ENCODE measurements at regions not wholly inside any gene's neighbourhood (a gene's known extent, or its start where the extent isn't known, plus 50 kb on each side); places are given as distances from the start of the nearest gene placed in this dataset.

DNA sequence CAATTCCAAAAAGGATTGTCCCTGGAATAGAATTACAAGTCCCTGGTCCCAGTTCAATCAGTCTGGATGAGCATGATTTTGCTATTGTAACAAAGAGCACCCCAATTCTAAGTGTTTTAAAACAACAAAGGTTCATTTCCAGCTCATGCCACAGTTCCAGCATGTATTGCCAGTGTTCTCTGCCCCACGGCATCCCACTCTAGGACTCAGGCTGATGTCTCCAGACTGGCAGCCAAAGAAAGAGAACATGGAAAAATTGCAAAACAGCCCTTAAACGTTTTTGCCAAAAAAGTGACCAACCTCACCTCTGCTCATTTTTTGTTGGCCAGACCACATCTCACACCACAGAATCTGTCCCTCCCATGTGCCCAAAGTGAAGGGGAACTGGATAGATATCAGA lies 116.0 kb upstream of the PLXNC1 start:
- no peak for DNase-seq

DNA sequence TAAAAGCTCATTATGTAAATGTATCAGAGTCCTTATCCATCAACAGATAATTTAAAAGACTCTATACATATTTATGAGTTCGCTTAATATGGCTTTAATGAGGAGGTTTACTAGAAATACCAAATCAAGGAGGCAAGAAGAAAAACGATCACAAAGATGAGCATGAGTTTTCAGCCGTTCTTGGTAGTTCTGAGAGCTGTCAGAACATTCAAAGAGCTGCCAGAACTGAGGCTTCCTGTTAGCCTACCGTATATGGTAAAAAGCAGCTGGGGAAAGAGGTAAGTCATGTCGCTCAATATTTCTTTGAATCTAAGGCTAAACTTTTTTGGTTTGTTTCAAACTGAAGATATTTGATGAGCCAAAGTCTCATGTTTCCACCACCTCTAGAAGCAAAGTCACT lies 115.3 kb upstream of the PLXNC1 start:
- DNase-seq = no peak

DNA sequence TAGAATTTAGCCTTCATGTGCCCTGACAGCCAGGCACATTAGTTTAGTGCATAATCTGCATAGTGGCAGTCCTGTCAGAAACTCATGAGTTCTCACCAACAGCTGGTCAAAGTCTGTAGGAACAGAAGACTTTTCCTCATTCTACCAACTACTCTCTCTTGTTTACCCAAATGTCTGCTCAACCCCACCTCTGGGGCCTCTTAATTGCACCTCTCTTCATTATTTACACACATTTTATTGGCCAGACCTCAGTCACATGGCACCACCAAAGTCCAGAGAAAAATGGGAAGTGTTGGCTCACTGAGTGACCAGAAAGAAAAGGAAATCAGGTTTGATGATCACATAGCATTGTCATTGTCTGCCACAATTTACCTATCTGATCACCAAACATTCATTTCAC lies 114.6 kb upstream of the PLXNC1 start:
- no peak for DNase-seq

GRCh38 chr12:94037444-94037843 lies 110.9 kb upstream of the PLXNC1 start:
- no peak for DNase-seq

DNA sequence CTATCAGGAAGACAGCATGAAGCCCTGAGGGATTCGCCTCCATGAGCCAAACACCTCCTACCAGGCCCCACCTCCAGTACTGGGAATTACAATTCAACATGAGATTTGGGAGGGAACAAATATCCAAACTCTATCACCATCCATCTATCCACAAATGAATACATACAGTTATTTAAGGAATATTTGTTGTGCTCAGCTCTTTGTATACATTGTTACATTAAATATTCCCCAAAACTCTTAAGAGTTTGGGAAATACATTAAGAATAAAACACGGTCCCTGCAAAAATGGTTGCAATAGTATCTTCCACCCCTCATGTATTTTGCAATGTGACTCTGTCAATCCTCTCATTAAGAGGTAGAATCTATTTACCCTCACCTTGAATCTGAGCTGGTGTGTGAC lies 109.8 kb upstream of the PLXNC1 start:
- no peak for DNase-seq

DNA sequence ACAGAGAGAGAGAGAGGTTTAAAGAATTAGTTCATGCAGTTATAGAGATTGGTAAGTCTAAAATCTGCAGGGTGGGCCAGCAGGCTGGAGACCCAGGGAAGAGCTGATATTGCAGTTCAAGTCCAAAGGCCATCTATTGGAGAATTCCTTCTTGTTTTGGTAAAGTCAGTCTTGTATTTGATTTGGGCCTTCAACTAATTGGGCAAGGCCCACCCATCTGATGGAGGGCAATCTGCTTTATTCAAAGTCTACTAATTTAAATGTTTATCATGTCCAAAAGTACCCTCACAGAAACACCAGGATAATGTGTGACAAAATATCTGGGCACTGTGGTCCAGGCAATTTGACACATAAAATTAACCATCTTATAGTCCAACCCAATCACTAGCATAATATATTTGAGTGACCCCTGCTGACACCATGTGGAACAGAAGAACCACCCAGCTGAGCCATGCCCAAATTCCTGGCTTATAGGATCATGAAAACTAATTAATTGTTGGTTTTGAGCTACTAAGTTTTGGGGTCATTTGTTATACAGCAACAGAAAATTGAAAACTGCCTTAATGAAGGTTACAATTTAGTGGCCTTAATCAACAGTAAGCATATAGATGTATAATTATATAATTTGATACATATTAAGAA lies 109.1 kb upstream of the PLXNC1 start:
- DNase-seq = no peak

GRCh38 chr12:94039914-94040313 lies 108.5 kb upstream of the PLXNC1 start:
- DNase-seq = no peak

- no peak for DNase-seq
Measured at GRCh38 chr12:94041850-94042249, 106.5 kb upstream of the PLXNC1 start.

DNA sequence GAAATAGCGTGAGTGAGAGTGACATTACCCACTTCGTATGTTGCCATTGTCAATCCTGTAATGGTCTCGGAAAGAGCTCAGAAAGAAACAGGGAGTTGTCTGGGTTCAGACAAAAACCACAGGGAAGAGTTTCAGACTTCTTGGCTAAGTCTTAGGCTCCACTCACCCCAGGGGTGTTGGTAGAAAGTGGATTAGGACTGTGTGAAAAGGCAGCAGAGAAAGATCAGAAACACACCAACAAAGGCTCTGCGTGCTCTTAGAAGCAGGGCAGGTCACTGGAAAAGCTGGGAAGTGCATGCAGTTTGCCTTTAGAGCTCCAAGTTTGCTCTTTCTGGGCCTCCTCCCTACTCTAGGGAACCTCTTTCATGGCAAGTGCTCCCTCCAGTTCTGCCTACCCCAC lies 106.1 kb upstream of the PLXNC1 start:
- DNase-seq = no peak

GRCh38 chr12:94046626-94047410 lies 101.6 kb upstream of the PLXNC1 start:
- DNase-seq = no peak

DNA sequence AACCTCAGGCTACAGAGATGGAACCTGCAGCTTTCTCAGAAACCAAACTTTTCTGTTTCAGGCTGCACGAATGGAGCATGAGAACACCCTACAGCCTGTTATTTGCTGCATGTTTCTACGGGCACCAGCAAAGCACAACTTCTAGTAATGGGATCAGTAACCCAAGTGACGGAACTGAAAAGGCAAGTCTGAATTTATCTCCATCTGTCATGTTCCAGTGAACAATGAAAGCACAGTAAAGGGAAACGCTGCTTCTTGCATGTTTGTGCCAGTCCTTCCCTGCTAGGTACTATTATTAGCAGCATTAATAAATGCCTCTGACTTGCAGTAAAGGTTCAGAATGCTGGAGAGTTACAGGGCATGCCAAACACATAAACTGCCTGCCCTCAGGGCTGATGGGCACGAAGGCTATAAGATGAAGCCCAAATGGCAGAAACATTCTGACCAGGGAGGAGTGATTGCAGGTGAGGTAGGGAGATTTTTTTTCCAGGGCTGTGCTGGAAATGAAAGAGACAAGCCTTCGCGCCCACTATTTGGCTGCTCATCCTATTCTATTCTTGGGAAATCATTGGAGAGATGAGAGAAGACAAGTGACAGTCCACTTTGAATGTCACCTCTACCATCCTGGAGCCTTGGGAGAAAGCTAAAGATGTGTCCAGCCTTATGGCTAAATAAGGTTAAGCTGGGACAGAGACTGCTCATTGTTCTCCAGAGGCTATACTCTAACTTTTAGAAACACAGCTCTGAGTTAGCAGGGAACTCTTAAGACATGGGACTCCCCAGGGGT lies 100.4 kb upstream of the PLXNC1 start:
- no peak for DNase-seq

- DNase-seq = no peak
Measured at GRCh38 chr12:94048757-94049156, 99.6 kb upstream of the PLXNC1 start.

GRCh38 chr12:94049718-94050117 lies 98.7 kb upstream of the PLXNC1 start:
- no peak for DNase-seq

GRCh38 chr12:94053676-94054075 lies 94.7 kb upstream of the PLXNC1 start:
- DNase-seq = no peak

GRCh38 chr12:94055528-94055927 lies 92.8 kb upstream of the PLXNC1 start:
- no peak for DNase-seq

GRCh38 chr12:94056419-94057158 lies 91.8 kb upstream of the PLXNC1 start:
- no peak for DNase-seq

DNA sequence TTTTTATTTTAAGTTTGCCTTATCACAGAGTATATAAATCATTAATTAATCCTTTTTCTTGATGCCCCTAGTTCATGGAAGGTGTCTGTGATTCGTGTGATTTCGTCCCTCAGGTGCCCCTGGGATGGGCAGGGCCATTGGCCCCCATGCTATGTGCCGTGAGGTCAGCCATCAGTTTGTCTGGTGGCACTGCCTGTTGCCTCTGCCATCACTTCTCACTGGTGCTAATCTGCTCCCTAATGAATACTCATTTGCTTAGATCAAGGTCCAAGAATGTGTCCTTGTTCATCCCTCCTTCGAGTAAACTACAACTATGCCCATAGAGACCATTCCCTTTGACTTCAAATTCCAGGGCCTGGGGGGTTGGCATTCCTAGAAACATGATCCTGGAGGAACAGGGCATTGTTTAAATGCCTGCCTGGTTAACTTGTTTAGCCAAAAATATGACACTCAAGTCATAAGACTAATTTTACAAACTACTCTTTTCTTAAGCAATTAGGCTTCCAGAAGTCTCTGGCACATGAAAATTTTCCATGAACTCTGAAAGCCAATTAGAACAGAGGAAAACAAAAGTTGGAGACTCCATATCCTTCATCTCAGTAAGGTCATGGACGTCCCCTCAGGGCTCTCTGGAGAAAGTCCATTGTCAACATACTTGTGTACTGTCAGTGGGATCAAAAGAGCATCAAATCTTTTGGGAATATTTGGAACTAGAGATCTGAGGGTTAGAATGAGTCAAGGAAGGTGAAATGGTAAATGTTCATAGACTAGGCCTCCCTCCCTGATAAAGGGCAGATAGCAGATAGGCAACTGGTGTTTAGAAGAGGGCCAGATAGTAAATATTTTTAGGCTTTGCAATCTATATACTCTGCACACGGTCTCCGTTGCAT lies 90.9 kb upstream of the PLXNC1 start:
- DNase-seq = no peak

GRCh38 chr12:94059394-94060368 lies 88.7 kb upstream of the PLXNC1 start:
- DNase-seq = no peak

DNA sequence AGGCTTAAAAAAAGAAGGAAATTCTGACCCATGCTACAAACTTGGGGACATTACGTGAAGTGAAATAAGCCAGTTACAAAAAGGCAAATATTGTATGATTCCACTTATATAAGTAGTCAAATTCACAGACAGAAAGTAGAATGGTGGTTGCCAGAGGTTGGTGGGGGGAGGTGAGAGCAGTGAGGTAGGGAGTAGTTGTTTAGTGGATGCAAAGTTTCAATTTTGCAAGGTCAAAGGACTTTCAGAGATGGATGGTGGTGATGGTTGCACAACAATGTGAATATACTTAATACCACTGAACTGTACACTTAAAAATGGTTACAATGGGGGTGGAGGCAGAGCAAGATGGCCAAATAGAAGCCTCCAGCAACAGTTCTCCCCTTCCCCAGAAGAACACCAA lies 86.2 kb upstream of the PLXNC1 start:
- DNase-seq = no peak

DNA sequence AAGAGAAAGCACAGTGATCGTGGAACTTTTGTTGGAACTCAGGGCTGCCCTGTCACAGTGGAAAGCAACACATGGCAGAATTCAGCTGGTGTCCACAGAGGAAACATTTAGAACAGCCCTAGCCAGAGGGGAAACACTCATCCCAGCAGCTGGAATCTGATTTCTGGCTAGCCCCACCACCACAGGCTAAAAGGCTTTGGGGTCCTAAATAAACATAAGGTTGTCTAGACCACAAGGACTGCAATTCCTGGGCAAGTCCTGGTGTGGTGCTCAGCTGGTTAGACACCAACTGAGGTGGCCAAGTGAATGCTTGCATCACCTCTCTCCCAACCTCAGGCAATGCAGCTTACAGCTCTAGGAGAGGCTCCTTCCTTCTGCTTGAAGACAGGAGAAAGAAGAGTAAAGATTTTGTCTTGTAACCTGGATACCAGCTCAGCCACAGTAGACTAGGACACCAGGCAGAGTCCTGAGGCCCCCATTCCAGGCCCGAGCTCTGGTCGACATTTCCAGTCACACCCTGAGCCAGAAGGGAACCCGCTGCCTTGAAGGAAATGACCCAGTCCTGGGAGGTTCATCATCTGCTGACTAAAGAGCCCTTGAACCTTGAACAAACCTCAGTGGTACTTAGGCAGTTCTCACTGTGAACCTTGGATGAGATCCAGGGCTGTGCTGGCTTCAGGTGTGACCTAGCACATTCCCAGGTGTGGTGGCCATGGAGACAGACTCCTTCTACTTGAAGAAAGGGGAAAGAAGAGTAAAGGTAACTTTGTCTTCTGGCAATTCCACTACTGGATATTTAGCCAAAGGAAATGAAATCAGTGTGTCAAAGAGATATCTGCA lies 85.4 kb upstream of the PLXNC1 start:
- no peak for DNase-seq

All from inflammatory macrophage treated with lipopolysaccharide for 4 hours (primary cell).